ENCODE measurements at regions not wholly inside any gene's neighbourhood (a gene's known extent, or its start where the extent isn't known, plus 50 kb on each side); places are given as distances from the start of the nearest gene placed in this dataset.
A peak's percentile ranks its signal among the peaks of the same experiment; 100 is the strongest.
"Not testable (repeated sequence)": the region's sequence is repeated elsewhere in the genome, so short reads cannot be mapped to it uniquely, and the experiment has no call there.

GRCh38 chr14:54266616-54267015, 130.2 kb upstream of the CDKN3 start:
- not testable (repeated sequence) for DNase-seq

GRCh38 chr14:54267172-54267571, 129.6 kb upstream of the CDKN3 start:
- DNase-seq = no peak

DNA sequence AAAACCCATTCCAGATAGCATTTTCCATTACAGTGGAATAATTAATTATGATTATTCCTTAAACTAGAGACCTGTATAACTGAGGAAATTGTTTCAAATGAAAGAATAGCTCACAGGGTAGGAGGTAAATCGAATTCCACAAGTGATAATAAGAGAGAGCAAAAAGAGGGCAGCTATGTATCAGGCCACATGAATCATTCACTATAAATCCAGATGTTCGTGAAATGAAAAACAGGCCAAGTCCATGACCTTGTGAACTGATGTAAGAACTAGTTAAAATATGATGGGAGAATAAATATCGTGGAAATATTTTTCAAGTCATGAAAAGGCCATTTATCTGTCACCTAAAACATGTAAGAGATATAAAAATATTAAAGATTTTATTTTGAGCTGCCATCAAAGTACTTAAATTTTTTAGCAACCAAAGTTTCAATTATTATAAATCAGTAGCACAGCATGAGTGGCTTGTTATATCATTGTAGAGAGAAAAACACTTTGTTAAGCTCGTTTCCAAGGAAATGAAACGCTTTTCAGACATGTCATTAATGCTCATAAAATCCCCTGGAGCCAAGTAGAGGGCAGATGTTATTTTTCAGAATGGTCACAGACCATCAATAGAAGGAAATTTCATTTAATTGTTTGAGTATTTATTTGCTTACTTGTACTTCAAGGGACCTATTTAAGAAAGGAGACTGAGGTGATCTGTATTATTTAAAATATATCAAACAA, 120.6 kb upstream of the CDKN3 start:
- no peak for DNase-seq

GRCh38 chr14:54278087-54278486, 118.7 kb upstream of the CDKN3 start:
- DNase-seq = no peak

GRCh38 chr14:54278665-54279295, 118.0 kb upstream of the CDKN3 start:
- no peak for DNase-seq

DNA sequence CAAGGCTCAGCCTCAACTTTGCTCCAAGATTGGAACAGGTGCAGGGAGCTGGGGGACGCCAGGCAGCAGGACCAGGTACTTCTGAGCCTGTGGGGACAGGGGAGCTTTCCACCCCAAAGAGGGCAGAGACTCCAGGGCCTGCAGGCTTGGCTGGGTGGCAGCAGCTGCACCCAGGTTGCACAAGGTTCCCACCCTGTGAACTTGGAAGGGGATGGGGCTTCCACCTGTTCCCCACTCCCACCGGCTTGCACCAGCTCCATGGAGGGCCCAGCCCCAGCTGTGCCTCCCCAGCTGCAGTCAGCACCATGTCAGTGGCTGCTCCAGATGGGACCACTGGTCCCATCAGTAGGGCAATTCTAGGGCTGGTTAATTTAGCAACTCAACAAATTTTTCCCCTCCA, 114.0 kb upstream of the CDKN3 start:
- DNase-seq = no peak

DNA sequence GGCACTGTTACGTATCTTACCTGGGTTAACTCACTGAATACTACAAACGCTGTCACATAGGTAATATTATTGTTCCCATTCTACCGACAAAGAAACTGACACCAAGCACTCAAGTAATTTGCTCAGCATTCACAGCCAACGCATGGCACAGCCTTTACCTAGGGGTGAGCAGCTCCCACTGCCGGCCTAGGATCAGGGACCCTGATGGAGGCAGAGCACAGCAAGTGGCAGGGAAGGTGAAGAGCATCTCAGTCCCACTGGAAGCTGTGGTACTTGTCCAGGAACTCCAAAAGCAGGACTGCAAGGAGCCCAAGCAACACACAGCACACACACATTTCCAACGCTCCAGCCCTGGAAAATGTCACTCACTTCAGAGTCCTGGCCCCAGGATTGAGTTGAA, 111.8 kb upstream of the CDKN3 start:
- DNase-seq = no peak

DNA sequence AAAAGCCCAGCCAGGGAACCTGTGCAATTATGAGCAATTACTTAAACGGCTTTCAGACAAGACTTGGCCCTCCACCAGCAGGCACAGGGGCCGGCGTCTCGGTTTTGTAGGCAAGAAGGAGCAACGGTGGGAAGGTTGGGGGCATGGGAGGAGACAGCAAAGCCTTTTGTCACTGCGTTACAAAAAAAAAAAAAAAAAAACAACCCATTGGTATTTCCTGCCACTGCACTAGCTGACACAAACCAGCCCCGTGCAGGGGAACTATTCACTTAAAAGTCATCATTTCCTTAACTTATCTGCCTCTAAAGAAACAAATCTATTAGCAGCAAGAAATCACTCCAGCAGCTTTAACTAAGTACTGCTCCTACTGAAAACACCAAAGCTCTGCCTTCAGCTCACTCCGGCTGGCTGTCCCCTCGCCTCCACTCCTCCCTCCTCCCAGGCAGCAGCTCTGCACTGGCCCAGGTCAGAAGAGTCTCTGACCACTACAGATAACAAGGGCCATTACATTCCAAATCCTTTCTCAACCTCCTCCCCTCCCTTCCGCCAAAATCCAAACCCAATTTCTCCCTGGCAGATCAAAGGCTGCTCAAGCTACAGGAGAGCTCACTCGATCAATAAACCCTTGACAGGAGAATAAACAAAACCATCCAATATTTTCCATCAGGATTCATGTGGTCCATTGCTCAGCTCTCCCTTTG, 105.2 kb upstream of the CDKN3 start:
- no peak for DNase-seq

GRCh38 chr14:54294802-54295201, 102.0 kb upstream of the CDKN3 start:
- no peak for DNase-seq

- no peak for DNase-seq
Measured at GRCh38 chr14:54299410-54300363, 97.1 kb upstream of the CDKN3 start.

GRCh38 chr14:54300881-54301280, 95.9 kb upstream of the CDKN3 start:
- no peak for DNase-seq

DNA sequence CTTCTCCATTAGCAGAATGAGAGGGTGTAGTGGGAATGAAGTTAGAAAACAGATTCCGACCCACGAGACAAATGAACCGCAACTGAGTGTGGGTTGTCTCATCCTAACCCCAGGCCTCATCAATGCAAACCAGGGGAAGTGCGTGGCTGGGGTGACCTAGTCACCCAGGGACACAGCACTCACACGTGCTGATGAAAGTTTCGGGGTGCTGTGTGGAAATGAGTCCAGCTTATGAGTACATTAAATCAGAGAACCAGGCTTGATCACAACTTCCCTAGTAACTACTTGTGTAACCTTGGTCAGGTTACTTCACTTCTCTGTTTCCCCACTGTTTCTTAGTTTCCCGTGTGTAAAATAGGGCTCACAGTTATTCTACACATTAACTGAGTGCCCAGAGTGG, 95.4 kb upstream of the CDKN3 start:
- DNase-seq = peak; percentile 5

GRCh38 chr14:54306806-54307205, 90.0 kb upstream of the CDKN3 start:
- DNase-seq = no peak

GRCh38 chr14:54309615-54310014, 87.2 kb upstream of the CDKN3 start:
- no peak for DNase-seq

GRCh38 chr14:54310151-54310850, 86.5 kb upstream of the CDKN3 start:
- no peak for DNase-seq

DNA sequence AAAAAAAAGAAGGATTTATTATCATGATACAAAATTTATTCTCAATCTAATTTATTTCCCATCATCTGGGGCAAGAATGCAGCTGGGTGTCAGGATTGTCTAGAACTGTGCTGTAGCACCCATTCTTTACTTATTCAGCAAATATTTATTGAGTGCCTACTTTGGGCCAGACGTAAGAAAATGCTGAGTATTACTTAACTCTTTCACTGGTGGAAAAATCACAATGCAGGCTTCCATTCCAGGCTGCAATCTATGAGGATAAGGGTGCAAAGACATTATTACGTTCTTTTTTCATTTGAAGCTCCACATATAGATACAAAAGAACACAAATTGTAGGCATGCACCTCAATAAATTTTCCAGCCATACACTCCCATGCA, 86.0 kb upstream of the CDKN3 start:
- no peak for DNase-seq

DNA sequence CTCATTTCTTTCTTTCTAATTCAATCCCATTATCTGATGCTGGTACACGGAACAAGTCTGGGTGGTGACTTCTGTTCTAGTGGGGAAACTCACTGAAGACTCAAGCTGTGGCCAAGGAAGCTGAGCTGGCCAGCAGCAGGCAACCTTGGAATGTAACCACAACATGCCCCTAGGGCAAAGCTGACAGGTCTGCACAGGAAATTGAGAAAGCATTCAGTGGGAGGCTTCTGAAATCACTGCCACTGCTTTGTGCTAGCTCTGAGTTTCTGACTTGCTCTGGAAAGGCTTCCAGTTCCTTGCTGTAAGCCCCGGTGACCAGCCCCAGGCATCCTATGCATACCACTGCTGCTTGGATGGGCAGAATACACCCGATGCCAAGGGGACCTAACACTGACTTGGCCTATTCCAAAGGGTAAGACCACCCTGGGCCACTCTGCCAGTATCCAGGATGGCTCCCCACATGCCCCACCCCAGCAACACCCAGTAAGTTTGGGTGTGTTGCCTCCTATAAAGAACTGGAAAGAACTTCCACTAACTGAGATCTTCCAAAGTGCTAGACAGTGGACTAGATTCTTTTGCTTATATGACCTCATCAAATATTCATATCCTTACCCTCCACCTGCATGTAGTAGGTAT, 84.5 kb upstream of the CDKN3 start:
- no peak for DNase-seq

GRCh38 chr14:54314365-54315104, 82.3 kb upstream of the CDKN3 start:
- DNase-seq = no peak

DNA sequence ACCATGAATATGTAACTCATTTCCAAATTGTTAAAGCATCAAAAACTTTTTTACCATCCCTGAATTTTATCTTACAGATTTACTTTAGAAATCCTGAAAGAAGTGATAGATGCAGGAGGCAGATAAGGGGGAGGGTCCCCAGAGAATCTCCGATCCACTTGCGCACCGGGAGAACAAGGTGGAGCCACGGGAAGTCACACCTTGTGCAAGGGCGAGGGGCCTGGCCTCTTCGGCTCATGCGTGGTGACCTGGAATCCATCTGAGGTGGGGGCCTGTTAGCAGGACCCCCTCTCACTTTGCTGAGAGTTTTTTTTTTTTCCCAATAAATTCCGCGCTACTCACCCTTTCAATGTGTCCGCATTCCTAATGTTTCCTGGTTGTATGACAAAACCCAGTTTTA, 80.2 kb upstream of the CDKN3 start:
- no peak for DNase-seq

DNA sequence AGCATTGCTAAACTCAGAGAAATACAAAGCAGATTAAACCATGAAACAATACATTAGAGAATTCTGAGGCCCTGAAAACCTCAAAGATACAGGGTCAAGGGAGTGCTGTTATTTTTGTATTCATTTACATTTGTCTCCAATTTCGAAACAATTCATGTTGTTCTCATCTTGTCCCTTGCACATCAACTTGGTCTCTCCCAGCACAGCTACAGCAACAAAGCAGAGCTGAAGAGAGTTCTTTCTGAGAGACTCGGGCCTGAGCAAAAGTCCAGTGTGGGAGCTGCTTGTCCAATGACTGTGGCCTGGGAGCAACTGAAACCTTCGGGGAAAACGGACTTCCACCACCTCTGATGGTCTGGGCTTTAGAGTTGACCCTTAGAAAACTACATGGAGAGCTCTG, 79.4 kb upstream of the CDKN3 start:
- no peak for DNase-seq

DNA sequence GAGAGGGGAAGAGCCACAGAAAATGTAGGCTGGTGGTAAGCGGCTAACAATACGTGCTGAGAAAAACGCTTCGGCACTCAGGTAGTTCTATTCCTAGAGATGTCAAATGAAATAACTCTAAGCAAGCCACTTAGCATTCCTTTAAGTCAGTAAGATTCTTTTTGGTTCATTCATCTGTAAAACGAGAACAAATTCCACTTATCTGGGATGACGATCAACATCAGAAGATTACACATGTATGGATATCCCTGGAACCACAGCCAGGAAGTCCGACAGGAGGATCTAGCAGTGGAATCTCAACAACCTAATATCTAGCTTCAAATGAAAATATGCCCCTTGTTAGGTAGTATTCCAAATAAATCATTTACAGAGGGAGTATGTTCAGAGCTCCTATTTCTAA, 74.6 kb upstream of the CDKN3 start:
- DNase-seq = no peak
